Colonic mucosa (tissue), 4 donors: ENCODE measurements at regions not wholly inside any gene's neighbourhood (a gene's known extent, or its start where the extent isn't known, plus 50 kb on each side); places are given as distances from the start of the nearest gene placed in this dataset.

Experiments used
- DNase-seq: peaks from one replicate; pipeline ENCODE4 v3.0.0-alpha.2; 2020
- H3K27ac ChIP-seq: fragments of 200-600 bp; one replicate; pipeline ENCODE4 v1.8.0; 2021
- H3K27me3 ChIP-seq: fragments of 200-600 bp; one replicate; pipeline ENCODE4 v1.8.0; 2021
- H3K36me3 ChIP-seq: fragments of 200-600 bp; one replicate; pipeline ENCODE4 v1.8.0; 2021
- H3K4me1 ChIP-seq: fragments of 200-600 bp; one replicate; pipeline ENCODE4 v1.8.0; 2021; ENCODE audit warnings: mild to moderate bottlenecking
- H3K4me3 ChIP-seq: fragments of 200-600 bp; one replicate; pipeline ENCODE4 v1.8.0; 2021
- H3K9ac ChIP-seq, 2 donors: one replicate each; pipeline ENCODE4 v1.7.0; 2013; ENCODE audit warnings: control low read depth in 2 of 2, low read depth in 2 of 2, low read length in 2 of 2
- H3K9me3 ChIP-seq: fragments of 200-600 bp; one replicate; pipeline ENCODE4 v1.8.0; 2021
- CTCF ChIP-seq: fragments of 200-600 bp; IDR thresholded peaks from one replicate; pipeline ENCODE4 v1.8.0; 2022; ENCODE audit warnings: antibody characterized with exemption, mild to moderate bottlenecking
- intact Hi-C: fragments of 100-400 bp; cut with DNase I; formaldehyde crosslinking; loops from one replicate; pipeline ENCODE4 v1.14.1; 2022
- donor health status: healthy.
- donor health status: DM: no; HTN: no; CAD: no.
- donor health status: DM: no; HTN: no; CAD: no.

- H3K4me1 ChIP-seq, result no peaks in the 10 kb centered on the region
- TF ChIP-seq CTCF, result no peak
- intact Hi-C loops, result loop anchor here (10.0 kb wide), 1 partner anchor 831 kb away; no protein-coding TSS in a partner anchor
These were observed 65.7 kb upstream of the SSX2IP start for GRCh38 chr1:84756001-84756400.

GRCh38 chr1:84755216-84755615 lies 65.0 kb upstream of the SSX2IP start:
- no peaks in the 10 kb centered on the region for H3K9me3 ChIP-seq
- H3K9ac ChIP-seq, result no peak overlapping the region
- H3K36me3 ChIP-seq, result no peaks in the 10 kb centered on the region
- H3K27me3 ChIP-seq, result no peaks in the 10 kb centered on the region
- no peak for DNase-seq
- no peak overlapping the region for H3K4me3 ChIP-seq
- no peak overlapping the region for H3K27ac ChIP-seq
- no peaks in the 10 kb centered on the region for H3K4me1 ChIP-seq
- no peak for TF ChIP-seq CTCF
- intact Hi-C loops, result loop anchor here (10.0 kb wide), 1 partner anchor 830 kb away; no protein-coding TSS in a partner anchor

More at GRCh38 chr1:84756001-84756400, 65.7 kb upstream of the SSX2IP start:
- no peak overlapping the region for H3K4me3 ChIP-seq
- no peaks in the 10 kb centered on the region for H3K27me3 ChIP-seq
- DNase-seq, result no peak
- H3K27ac ChIP-seq, result no peak overlapping the region
- H3K9me3 ChIP-seq, result no peaks in the 10 kb centered on the region
- H3K9ac ChIP-seq, result no peak overlapping the region
- no peaks in the 10 kb centered on the region for H3K36me3 ChIP-seq

- H3K4me1 ChIP-seq, result no peaks in the 10 kb centered on the region
- no peak for TF ChIP-seq CTCF
- DNase-seq, result no peak
- H3K9ac ChIP-seq, result no peak overlapping the region
- no peaks in the 10 kb centered on the region for H3K9me3 ChIP-seq
- H3K27ac ChIP-seq, result no peak overlapping the region
- intact Hi-C loops, result loop anchor here (5.0 to 10.0 kb wide), 4 partner anchors 132 to 830 kb away; no protein-coding TSS in a partner anchor
- H3K27me3 ChIP-seq, result no peaks in the 10 kb centered on the region
- no peak overlapping the region for H3K4me3 ChIP-seq
- H3K36me3 ChIP-seq, result no peaks in the 10 kb centered on the region
These were observed 64.1 kb upstream of the SSX2IP start for GRCh38 chr1:84754386-84754703.

- peak; percentile 98 for TF ChIP-seq CTCF
- H3K36me3 ChIP-seq, result no peaks in the 10 kb centered on the region
- no peak overlapping the region for H3K9ac ChIP-seq
- H3K27ac ChIP-seq, result no peak overlapping the region
- intact Hi-C loops, result loop anchor here (5.0 to 10.0 kb wide), 4 partner anchors 131 to 829 kb away; no protein-coding TSS in a partner anchor
- no peaks in the 10 kb centered on the region for H3K9me3 ChIP-seq
- H3K27me3 ChIP-seq, result no peaks in the 10 kb centered on the region
- no peaks in the 10 kb centered on the region for H3K4me1 ChIP-seq
- peak; percentile 70 for DNase-seq
- no peak overlapping the region for H3K4me3 ChIP-seq
These were observed 63.5 kb upstream of the SSX2IP start for GRCh38 chr1:84753516-84754385.

- no peak for TF ChIP-seq CTCF
- H3K4me3 ChIP-seq, result no peak overlapping the region
- DNase-seq, result no peak
- H3K27me3 ChIP-seq, result no peaks in the 10 kb centered on the region
- H3K27ac ChIP-seq, result no peak overlapping the region
- no peaks in the 10 kb centered on the region for H3K4me1 ChIP-seq
- no peak overlapping the region for H3K9ac ChIP-seq
- intact Hi-C loops, result loop anchor here (5.0 to 10.0 kb wide), 4 partner anchors 128 to 825 kb away; no protein-coding TSS in a partner anchor
- no peaks in the 10 kb centered on the region for H3K36me3 ChIP-seq
- no peaks in the 10 kb centered on the region for H3K9me3 ChIP-seq
These were observed 60.0 kb upstream of the SSX2IP start for GRCh38 chr1:84750110-84750730.
